ENCODE measurements at regions not wholly inside any gene's neighbourhood (a gene's known extent, or its start where the extent isn't known, plus 50 kb on each side); places are given as distances from the start of the nearest gene placed in this dataset.

GRCh38 chr16:16933861-16934260 lies 536.9 kb downstream of the XYLT1 start:
- TF ChIP-seq CTCF (IDR thresholded peaks at IDR 0.05) (no peak), ZFX (IDR thresholded peaks at IDR 0.05; ENCODE audit: borderline replicate concordance) (no peak)
